ENCODE measurements at regions not wholly inside any gene's neighbourhood (a gene's known extent, or its start where the extent isn't known, plus 50 kb on each side); places are given as distances from the start of the nearest gene placed in this dataset.
A peak's percentile ranks its signal among the peaks of the same experiment; 100 is the strongest.
"Not testable (repeated sequence)": the region's sequence is repeated elsewhere in the genome, so short reads cannot be mapped to it uniquely, and the experiment has no call there.

GRCh38 chr21:28857752-28858151 is 134.9 kb downstream of the LTN1 start:
- H3K4me1 Mint-ChIP-seq: peaks cover 3 to 7% (median 5%) of the 10 kb centered on the region in 4 donors
- DNase-seq: no peak
- ChIA-PET POLR2A (ENCODE audit: partially characterized antibody) (interaction anchor here (0.7 kb wide), 1 partner anchor 41 kb away, joined by 3 read pairs; no protein-coding TSS in a partner anchor), CTCF (ENCODE audit: partially characterized antibody) (no interaction called here)
- Histone ChIP-seq H3K27ac (ENCODE audit: low read depth, low read length) (no peak overlapping the region), H3K36me3 (ENCODE audit: insufficient read depth, low read length) (no peaks in the 10 kb centered on the region), H3K27me3 (ENCODE audit: insufficient read depth, low read length) (no peaks in the 10 kb centered on the region), H3K9me3 (ENCODE audit: control insufficient read depth in 1 of 2, low read length in 2 of 2) (no peaks in the 10 kb centered on the region), H3K4me1 (ENCODE audit: insufficient read depth, low read length) (no peaks in the 10 kb centered on the region), H3K4me3 (ENCODE audit: low read length in 2 of 2) (no peak overlapping the region)
- peaks cover 0 to 6% (median 0%) of the 10 kb centered on the region in 8 donors for H3K9me3 Mint-ChIP-seq
- H3K27ac Mint-ChIP-seq: peak overlapping the region in 2 of 7 donors; percentile 28 to 89
- H3K27me3 Mint-ChIP-seq: no peaks in the 10 kb centered on the region
- H3K4me3 Mint-ChIP-seq: no peak overlapping the region
- H3K36me3 Mint-ChIP-seq: peaks cover 8 to 40% of the 10 kb centered on the region in 2 donors
- intact Hi-C loops (cut with micrococcal nuclease): no loop called here

GRCh38 chr21:28856588-28857250 is 136.0 kb downstream of the LTN1 start:
- Mint-ChIP-seq H3K9me3 (peaks cover 0 to 6% (median 0%) of the 10 kb centered on the region in 8 donors), H3K27me3 (no peaks in the 10 kb centered on the region), H3K4me3 (no peak overlapping the region), H3K4me1 (peaks cover 3 to 7% (median 5%) of the 10 kb centered on the region in 4 donors), H3K27ac (no peak overlapping the region), H3K36me3 (peaks cover 6 to 32% of the 10 kb centered on the region in 2 donors)
- Histone ChIP-seq H3K27ac (ENCODE audit: low read depth, low read length) (no peak overlapping the region), H3K27me3 (ENCODE audit: insufficient read depth, low read length) (no peaks in the 10 kb centered on the region), H3K4me3 (ENCODE audit: low read length in 2 of 2) (no peak overlapping the region), H3K36me3 (ENCODE audit: insufficient read depth, low read length) (no peaks in the 10 kb centered on the region), H3K4me1 (ENCODE audit: insufficient read depth, low read length) (no peaks in the 10 kb centered on the region), H3K9me3 (ENCODE audit: control insufficient read depth in 1 of 2, low read length in 2 of 2) (no peaks in the 10 kb centered on the region)
- DNase-seq: no peak
- ChIA-PET POLR2A (ENCODE audit: partially characterized antibody) (no interaction called here), CTCF (ENCODE audit: partially characterized antibody) (no interaction called here)
- intact Hi-C loops (cut with micrococcal nuclease): no loop called here

- DNase-seq: no peak
- Mint-ChIP-seq H3K9me3 (peaks cover 0 to 8% (median 0%) of the 10 kb centered on the region in 8 donors), H3K4me3 (no peak overlapping the region), H3K27ac (no peak overlapping the region), H3K36me3 (peaks cover 4 to 17% of the 10 kb centered on the region in 2 donors), H3K27me3 (no peaks in the 10 kb centered on the region), H3K4me1 (peaks cover 2 to 18% (median 7%) of the 10 kb centered on the region in 4 donors)
- Histone ChIP-seq H3K27me3 (ENCODE audit: insufficient read depth, low read length) (no peaks in the 10 kb centered on the region), H3K4me3 (ENCODE audit: low read length in 2 of 2) (no peak overlapping the region), H3K9me3 (ENCODE audit: control insufficient read depth in 1 of 2, low read length in 2 of 2) (no peaks in the 10 kb centered on the region), H3K27ac (ENCODE audit: low read depth, low read length) (no peak overlapping the region), H3K36me3 (ENCODE audit: insufficient read depth, low read length) (no peaks in the 10 kb centered on the region), H3K4me1 (ENCODE audit: insufficient read depth, low read length) (no peaks in the 10 kb centered on the region)
- POLR2A ChIA-PET (ENCODE audit: partially characterized antibody): no interaction called here
- CTCF ChIA-PET (ENCODE audit: partially characterized antibody): interaction anchor here (1.4 kb wide), 1 partner anchor 87 kb away, joined by 3 read pairs; no protein-coding TSS in a partner anchor
- intact Hi-C loops (cut with micrococcal nuclease): no loop called here
These were observed 140.0 kb downstream of the LTN1 start for GRCh38 chr21:28852706-28853105.

- Mint-ChIP-seq H3K4me3 (no peak overlapping the region), H3K27me3 (no peaks in the 10 kb centered on the region), H3K27ac (no peak overlapping the region), H3K36me3 (peaks cover 4 to 17% of the 10 kb centered on the region in 2 donors), H3K4me1 (peaks cover 2 to 18% (median 7%) of the 10 kb centered on the region in 4 donors), H3K9me3 (peaks cover 0 to 8% (median 0%) of the 10 kb centered on the region in 8 donors)
- CTCF ChIA-PET (ENCODE audit: partially characterized antibody): interaction anchor here (1.4 kb wide), 1 partner anchor 88 kb away, joined by 3 read pairs; no protein-coding TSS in a partner anchor
- intact Hi-C loops (cut with micrococcal nuclease): no loop called here
- Histone ChIP-seq H3K27ac (ENCODE audit: low read depth, low read length) (no peak overlapping the region), H3K4me3 (ENCODE audit: low read length in 2 of 2) (no peak overlapping the region), H3K27me3 (ENCODE audit: insufficient read depth, low read length) (no peaks in the 10 kb centered on the region), H3K36me3 (ENCODE audit: insufficient read depth, low read length) (no peaks in the 10 kb centered on the region), H3K4me1 (ENCODE audit: insufficient read depth, low read length) (no peaks in the 10 kb centered on the region), H3K9me3 (ENCODE audit: control insufficient read depth in 1 of 2, low read length in 2 of 2) (no peaks in the 10 kb centered on the region)
- DNase-seq: no peak
- POLR2A ChIA-PET (ENCODE audit: partially characterized antibody): interaction anchor here (0.9 kb wide), 1 partner anchor 23 kb away, joined by 3 read pairs; no protein-coding TSS in a partner anchor
These were observed 141.0 kb downstream of the LTN1 start for GRCh38 chr21:28851645-28852044.

GRCh38 chr21:28839237-28839636 is 153.4 kb downstream of the LTN1 start:
- H3K9me3 ChIP-seq (ENCODE audit: control insufficient read depth in 1 of 2, low read length in 2 of 2); H3K4me3 ChIP-seq (ENCODE audit: low read length in 2 of 2); H3K27me3 Mint-ChIP-seq; POLR2A ChIA-PET (ENCODE audit: partially characterized antibody); H3K9me3 Mint-ChIP-seq; H3K27me3 ChIP-seq (ENCODE audit: insufficient read depth, low read length); H3K36me3 ChIP-seq (ENCODE audit: insufficient read depth, low read length); H3K27ac ChIP-seq (ENCODE audit: low read depth, low read length); DNase-seq; H3K36me3 Mint-ChIP-seq; intact Hi-C loops (cut with micrococcal nuclease); CTCF ChIA-PET (ENCODE audit: partially characterized antibody): not testable (repeated sequence)
- Mint-ChIP-seq H3K4me3 (peak overlapping the region in 2 of 8 donors; percentile 13 to 59), H3K4me1 (peaks cover 38 to 51% (median 43%) of the 10 kb centered on the region in 4 donors), H3K27ac (peak overlapping the region in 2 of 7 donors; percentile 23 to 51)
- peaks cover 38% of the 10 kb centered on the region for H3K4me1 ChIP-seq (ENCODE audit: insufficient read depth, low read length)

- intact Hi-C loops (cut with micrococcal nuclease): loop anchor here (1.0 kb wide), 1 partner anchor 48 kb away; a partner anchor contains a TSS
- H3K36me3 ChIP-seq (ENCODE audit: insufficient read depth, low read length); H3K27me3 ChIP-seq (ENCODE audit: insufficient read depth, low read length); H3K36me3 Mint-ChIP-seq; H3K4me3 ChIP-seq (ENCODE audit: low read length in 2 of 2); H3K27me3 Mint-ChIP-seq; H3K27ac ChIP-seq (ENCODE audit: low read depth, low read length); H3K9me3 Mint-ChIP-seq; H3K9me3 ChIP-seq (ENCODE audit: control insufficient read depth in 1 of 2, low read length in 2 of 2): not testable (repeated sequence)
- Mint-ChIP-seq H3K27ac (peak overlapping the region; percentile 14 to 94 (median 71)), H3K4me3 (peak overlapping the region; percentile 20 to 89 (median 42)), H3K4me1 (peaks cover 54 to 69% (median 60%) of the 10 kb centered on the region in 4 donors)
- POLR2A ChIA-PET (ENCODE audit: partially characterized antibody): interaction anchor here (1.4 to 2.9 kb wide), 3 partner anchors 14 to 187 kb away, joined by 4 to 14 read pairs (median 5); partner anchors contain the start of gene USP16
- CTCF ChIA-PET (ENCODE audit: partially characterized antibody): interaction anchor here (2.6 kb wide), 1 partner anchor 92 kb away, joined by 11 read pairs; no protein-coding TSS in a partner anchor
- DNase-seq: peak in 3 of 5 donors; percentile 4 to 32 (median 4)
- H3K4me1 ChIP-seq (ENCODE audit: insufficient read depth, low read length): peaks cover 56% of the 10 kb centered on the region
These were observed 155.3 kb downstream of the LTN1 start for GRCh38 chr21:28837426-28837825.

GRCh38 chr21:28836588-28836987 is 156.1 kb downstream of the LTN1 start:
- intact Hi-C loops (cut with micrococcal nuclease): not testable (repeated sequence)
- CTCF ChIA-PET (ENCODE audit: partially characterized antibody): interaction anchor here (1.2 to 2.6 kb wide), 2 partner anchors 8 to 91 kb away, joined by 3 to 11 read pairs; no protein-coding TSS in a partner anchor
- peak overlapping the region in 1 of 2 donors; percentile 1 for H3K4me3 ChIP-seq (ENCODE audit: low read length in 2 of 2)

More at GRCh38 chr21:28836588-28836987, 156.1 kb downstream of the LTN1 start:
- H3K4me1 ChIP-seq (ENCODE audit: insufficient read depth, low read length): peaks cover 65% of the 10 kb centered on the region
- peak overlapping the region; percentile 67 to 89 (median 84) for H3K4me3 Mint-ChIP-seq
- POLR2A ChIA-PET (ENCODE audit: partially characterized antibody): interaction anchor here (1.4 to 2.9 kb wide), 3 partner anchors 13 to 188 kb away, joined by 4 to 14 read pairs (median 5); partner anchors contain the start of gene USP16
- H3K27ac ChIP-seq (ENCODE audit: low read depth, low read length); H3K9me3 Mint-ChIP-seq; H3K27me3 ChIP-seq (ENCODE audit: insufficient read depth, low read length); H3K27me3 Mint-ChIP-seq; H3K36me3 Mint-ChIP-seq; H3K9me3 ChIP-seq (ENCODE audit: control insufficient read depth in 1 of 2, low read length in 2 of 2); H3K36me3 ChIP-seq (ENCODE audit: insufficient read depth, low read length): not testable (repeated sequence)
- H3K27ac Mint-ChIP-seq: peak overlapping the region; percentile 28 to 93 (median 90)
- H3K4me1 Mint-ChIP-seq: peaks cover 60 to 76% (median 65%) of the 10 kb centered on the region in 4 donors
- peak in 4 of 5 donors; percentile 8 to 45 (median 20) for DNase-seq

Measured in CD4-positive, alpha-beta memory T cell (primary cell).